Trophoblast cell (in vitro differentiated cells and primary cell): ENCODE measurements at regions not wholly inside any gene's neighbourhood (a gene's known extent, or its start where the extent isn't known, plus 50 kb on each side); places are given as distances from the start of the nearest gene placed in this dataset.

Source experiments
- DNase-seq, 2 donors: peaks; one replicate each; pipeline ENCODE4 v3.0.0-alpha.2; 2016
- H2AFZ ChIP-seq: 2 replicates; pipeline ENCODE4 v1.6.1; 2013; ENCODE audit warnings: low read length, moderate library complexity, mild to moderate bottlenecking; ENCODE audit not compliant: insufficient read depth, poor library complexity
- H2AK5ac ChIP-seq: 2 replicates; pipeline ENCODE4 v1.6.1; 2013; ENCODE audit warnings: mild to moderate bottlenecking, low read length
- H2BK120ac ChIP-seq: 2 replicates; pipeline ENCODE4 v1.6.1; 2013; ENCODE audit warnings: low read length, mild to moderate bottlenecking, moderate library complexity; ENCODE audit not compliant: insufficient read depth, poor library complexity
- H2BK12ac ChIP-seq: 2 replicates; pipeline ENCODE4 v1.6.1; 2013; ENCODE audit warnings: mild to moderate bottlenecking, low read length, moderate library complexity
- H2BK5ac ChIP-seq: 2 replicates; pipeline ENCODE4 v1.6.1; 2013; ENCODE audit warnings: low read length, low read depth, moderate library complexity, mild to moderate bottlenecking; ENCODE audit not compliant: poor library complexity
- H3K14ac ChIP-seq: 2 replicates; pipeline ENCODE4 v1.6.1; 2013; ENCODE audit warnings: mild to moderate bottlenecking, low read length
- H3K18ac ChIP-seq: 2 replicates; pipeline ENCODE4 v1.6.1; 2013; ENCODE audit warnings: mild to moderate bottlenecking, low read length
- H3K23ac ChIP-seq: 2 replicates; pipeline ENCODE4 v1.6.1; 2013; ENCODE audit warnings: low read length
- H3K27ac ChIP-seq: 2 replicates; pipeline ENCODE4 v1.5.1; 2013; ENCODE audit warnings: low read depth, mild to moderate bottlenecking, inconsistent platforms, low read length, moderate library complexity
- H3K27me3 ChIP-seq: 2 replicates; pipeline ENCODE4 v1.6.1; 2013; ENCODE audit warnings: inconsistent platforms, mild to moderate bottlenecking, low read length, moderate library complexity; ENCODE audit not compliant: insufficient read depth
- H3K36me3 ChIP-seq, 2 experiments: 1 replicate in 1 of 2; 2 replicates in 1 of 2; pipeline ENCODE4 v1.6.1; 2013; ENCODE audit warnings: low read length in 2 of 2, mild to moderate bottlenecking in 2 of 2, moderate library complexity in 1 of 2; ENCODE audit not compliant: insufficient read depth in 2 of 2, control insufficient read depth in 1 of 2
- H3K4ac ChIP-seq: 2 replicates; pipeline ENCODE4 v1.6.1; 2013; ENCODE audit warnings: low read depth, mild to moderate bottlenecking, low read length, moderate library complexity
- H3K4me1 ChIP-seq, 2 experiments: 1 replicate in 1 of 2; 2 replicates in 1 of 2; pipeline ENCODE4 v1.6.1; 2013; ENCODE audit warnings: low read length in 2 of 2, mild to moderate bottlenecking in 2 of 2, moderate library complexity in 1 of 2; ENCODE audit not compliant: insufficient read depth in 2 of 2, control insufficient read depth in 1 of 2
- H3K4me2 ChIP-seq: 2 replicates; pipeline ENCODE4 v1.6.1; 2013; ENCODE audit warnings: inconsistent platforms, mild to moderate bottlenecking, low read length, moderate library complexity
- H3K4me3 ChIP-seq: 2 replicates; pipeline ENCODE4 v1.5.1; 2013; ENCODE audit warnings: mild to moderate bottlenecking, low read depth, low read length, inconsistent platforms
- H3K79me1 ChIP-seq: one replicate; pipeline ENCODE4 v1.6.1; 2013; ENCODE audit warnings: low read length
- H3K79me2 ChIP-seq: 2 replicates; pipeline ENCODE4 v1.6.1; 2013; ENCODE audit warnings: low read length, mild to moderate bottlenecking; ENCODE audit not compliant: control insufficient read depth, insufficient read depth, poor library complexity
- H3K9ac ChIP-seq: 2 replicates; pipeline ENCODE4 v1.6.1; 2013; ENCODE audit warnings: mild to moderate bottlenecking, low read length
- H3K9me3 ChIP-seq: 2 replicates; pipeline ENCODE4 v1.6.1; 2013; ENCODE audit warnings: low read depth, mild to moderate bottlenecking, control low read depth, inconsistent platforms, low read length; ENCODE audit not compliant: insufficient read depth
- H4K12ac ChIP-seq: 2 replicates; pipeline ENCODE4 v1.6.1; 2013; ENCODE audit warnings: low read depth, mild to moderate bottlenecking, low read length, moderate library complexity
- H4K8ac ChIP-seq: 2 replicates; pipeline ENCODE4 v1.6.1; 2013; ENCODE audit warnings: low read depth, mild to moderate bottlenecking, low read length, moderate library complexity
- H4K91ac ChIP-seq: one replicate; pipeline ENCODE4 v1.6.1; 2013; ENCODE audit warnings: low read depth, mild to moderate bottlenecking, low read length, moderate library complexity
- WGBS: extraction: QIAGEN DNeasy Blood & Tissue Kit; methylation state at CpG from one replicate; pipeline ENCODE4 v1.1.7; 2013; ENCODE audit warnings: missing lambda C conversion rate; ENCODE audit not compliant: insufficient read length, insufficient coverage; ENCODE audit errors: extremely low coverage; 5-methylcytosine and 5-hydroxymethylcytosine counted together

GRCh38 chr11:26793487-26793886 lies 71.6 kb upstream of the SLC5A12 start:
- Histone ChIP-seq H3K9me3 (no peaks in the 10 kb centered on the region), H3K4me3 (no peak overlapping the region), H3K4ac (no peak overlapping the region), H3K36me3 (no peaks in the 10 kb centered on the region), H3K9ac (no peak overlapping the region), H3K4me1 (no peaks in the 10 kb centered on the region), H3K23ac (no peak overlapping the region), H4K12ac (no peak overlapping the region), H4K8ac (no peak overlapping the region), H2BK12ac (no peak overlapping the region), H3K79me1 (no peaks in the 10 kb centered on the region), H3K14ac (no peak overlapping the region), H2AK5ac (no peak overlapping the region), H3K27ac (no peak overlapping the region), H3K4me2 (no peak overlapping the region), H3K79me2 (no peaks in the 10 kb centered on the region), H2AFZ (no peak overlapping the region), H3K18ac (no peak overlapping the region), H2BK120ac (no peak overlapping the region), H4K91ac (no peak overlapping the region), H2BK5ac (no peak overlapping the region), H3K27me3 (no peaks in the 10 kb centered on the region)
- no peak for DNase-seq
- no CpG with 5 or more reads among the region's 3 CpGs for WGBS

GRCh38 chr11:26801601-26802000 lies 79.7 kb upstream of the SLC5A12 start:
- Histone ChIP-seq H3K27me3 (no peaks in the 10 kb centered on the region), H3K79me2 (no peaks in the 10 kb centered on the region), H3K27ac (no peak overlapping the region), H3K9ac (no peak overlapping the region), H2BK12ac (no peak overlapping the region), H3K9me3 (no peaks in the 10 kb centered on the region), H3K18ac (no peak overlapping the region), H2BK5ac (no peak overlapping the region), H3K36me3 (no peaks in the 10 kb centered on the region), H2AK5ac (no peak overlapping the region), H3K79me1 (no peaks in the 10 kb centered on the region), H3K4me2 (no peak overlapping the region), H3K23ac (no peak overlapping the region), H3K4ac (no peak overlapping the region), H2BK120ac (no peak overlapping the region), H3K14ac (no peak overlapping the region), H4K91ac (no peak overlapping the region), H3K4me1 (no peaks in the 10 kb centered on the region), H4K12ac (no peak overlapping the region), H3K4me3 (no peak overlapping the region), H2AFZ (no peak overlapping the region), H4K8ac (no peak overlapping the region)
- no peak for DNase-seq
- WGBS, result no CpG with 5 or more reads among the region's 1 CpG

- H3K79me2 ChIP-seq, result no peaks in the 10 kb centered on the region
- H2BK5ac ChIP-seq, result no peak overlapping the region
- no peak overlapping the region for H3K27ac ChIP-seq
- H2AFZ ChIP-seq, result no peak overlapping the region
- no peak for DNase-seq
- no peak overlapping the region for H3K4me2 ChIP-seq
- H3K4me1 ChIP-seq, result no peaks in the 10 kb centered on the region
- H3K18ac ChIP-seq, result no peak overlapping the region
- no peak overlapping the region for H4K91ac ChIP-seq
- no peak overlapping the region for H3K4me3 ChIP-seq
- H3K36me3 ChIP-seq, result no peaks in the 10 kb centered on the region
- no peak overlapping the region for H3K9ac ChIP-seq
- H3K27me3 ChIP-seq, result no peaks in the 10 kb centered on the region
- H4K8ac ChIP-seq, result no peak overlapping the region
- no peak overlapping the region for H3K4ac ChIP-seq
- no peaks in the 10 kb centered on the region for H3K9me3 ChIP-seq
- no peak overlapping the region for H3K23ac ChIP-seq
- no peak overlapping the region for H3K14ac ChIP-seq
- no peak overlapping the region for H2BK12ac ChIP-seq
- no peak overlapping the region for H2BK120ac ChIP-seq
- no peaks in the 10 kb centered on the region for H3K79me1 ChIP-seq
- H2AK5ac ChIP-seq, result no peak overlapping the region
- H4K12ac ChIP-seq, result no peak overlapping the region
These were observed 83.1 kb upstream of the SLC5A12 start for GRCh38 chr11:26805001-26805400.

- H3K36me3 ChIP-seq, result no peaks in the 10 kb centered on the region
- no CpG with 5 or more reads among the region's 1 CpG for WGBS
- no peak overlapping the region for H2AK5ac ChIP-seq
- no peaks in the 10 kb centered on the region for H3K4me1 ChIP-seq
- H4K91ac ChIP-seq, result no peak overlapping the region
- H2AFZ ChIP-seq, result no peak overlapping the region
- no peak overlapping the region for H2BK12ac ChIP-seq
- H3K23ac ChIP-seq, result no peak overlapping the region
- H3K4me3 ChIP-seq, result no peak overlapping the region
- H3K9ac ChIP-seq, result no peak overlapping the region
- no peak for DNase-seq
- H3K4me2 ChIP-seq, result no peak overlapping the region
- H3K18ac ChIP-seq, result no peak overlapping the region
- no peak overlapping the region for H4K12ac ChIP-seq
- H3K27me3 ChIP-seq, result no peaks in the 10 kb centered on the region
- no peaks in the 10 kb centered on the region for H3K79me1 ChIP-seq
- H2BK120ac ChIP-seq, result no peak overlapping the region
- no peak overlapping the region for H3K14ac ChIP-seq
- no peaks in the 10 kb centered on the region for H3K9me3 ChIP-seq
- no peak overlapping the region for H4K8ac ChIP-seq
- no peak overlapping the region for H2BK5ac ChIP-seq
- H3K79me2 ChIP-seq, result no peaks in the 10 kb centered on the region
- H3K27ac ChIP-seq, result no peak overlapping the region
- no peak overlapping the region for H3K4ac ChIP-seq
These were observed 84.4 kb upstream of the SLC5A12 start for GRCh38 chr11:26806219-26806618.
